CD14-positive monocyte (primary cell): ENCODE measurements at regions not wholly inside any gene's neighbourhood (a gene's known extent, or its start where the extent isn't known, plus 50 kb on each side); places are given as distances from the start of the nearest gene placed in this dataset.

Experiments used
- DNase-seq, 3 donors: peaks; one replicate each; pipeline ENCODE4 v3.0.0-alpha.2; 2011 to 2022
- H2AFZ ChIP-seq: 2 replicates; pipeline ENCODE4 v1.6.0; 2012; ENCODE audit warnings: mild to moderate bottlenecking, low read depth, low read length, inconsistent platforms; ENCODE audit not compliant: insufficient read depth, poor library complexity, severe bottlenecking
- H3K27ac ChIP-seq, 2 donors: 1 replicate in 1 of 2; 2 replicates in 1 of 2; pipeline ENCODE4 v1.5.1; 2012 to 2013; ENCODE audit warnings: low read length in 2 of 2, control low read depth in 1 of 2, inconsistent platforms in 1 of 2, low read depth in 1 of 2, mild to moderate bottlenecking in 1 of 2
- H3K27me3 ChIP-seq, 2 donors: one replicate each; pipeline versions ENCODE4 v1.6.0 to v1.6.1; 2011 to 2013; ENCODE audit warnings: low read length in 2 of 2; ENCODE audit not compliant: control insufficient read depth in 2 of 2, insufficient read depth in 2 of 2
- H3K36me3 ChIP-seq, 2 donors: replicated peaks in 1 of 2; 1 replicate in 1 of 2; 2 replicates in 1 of 2; pipeline versions ENCODE4 v1.5.1 to v1.6.1; 2012 to 2013; ENCODE audit warnings: low read length in 2 of 2, control low read depth in 1 of 2, inconsistent platforms in 1 of 2, mild to moderate bottlenecking in 1 of 2; ENCODE audit not compliant: insufficient read depth in 2 of 2, control insufficient read depth in 1 of 2
- H3K4me1 ChIP-seq, 2 donors: 1 replicate in 1 of 2; 2 replicates in 1 of 2; pipeline versions ENCODE4 v1.5.1 to v1.6.1; 2012 to 2013; ENCODE audit warnings: low read length in 2 of 2, control low read depth in 1 of 2, inconsistent platforms in 1 of 2, mild to moderate bottlenecking in 1 of 2, moderate library complexity in 1 of 2; ENCODE audit not compliant: insufficient read depth in 2 of 2, control insufficient read depth in 1 of 2
- H3K4me2 ChIP-seq: replicated peaks from 2 replicates; pipeline ENCODE3; 2012; ENCODE audit warnings: low read length, moderate library complexity, mild to moderate bottlenecking; ENCODE audit not compliant: poor library complexity, severe bottlenecking; ENCODE audit errors: extremely low read depth
- H3K4me3 ChIP-seq, 3 experiments: fragments of 200-600 bp in 1 of 3; sonication (generic) in 1 of 3; replicated peaks in 1 of 3; 1 replicate in 2 of 3; 2 replicates in 1 of 3; pipeline ENCODE4 v1.5.1; 2011 to 2013; ENCODE audit warnings: low read length in 3 of 3, mild to moderate bottlenecking in 3 of 3, control low read depth in 2 of 3, low read depth in 2 of 3, inconsistent platforms in 1 of 3, moderate library complexity in 1 of 3
- H3K79me2 ChIP-seq: 2 replicates; pipeline ENCODE4 v1.6.0; 2012; ENCODE audit warnings: mild to moderate bottlenecking, control low read depth, inconsistent platforms, low read length, moderate library complexity; ENCODE audit not compliant: insufficient read depth
- H3K9ac ChIP-seq: 2 replicates; pipeline ENCODE4 v1.6.0; 2017; ENCODE audit warnings: low read length, mild to moderate bottlenecking; ENCODE audit not compliant: insufficient read depth, poor library complexity, severe bottlenecking
- H3K9me3 ChIP-seq, 2 donors: replicated peaks in 1 of 2; 1 replicate in 1 of 2; 2 replicates in 1 of 2; pipeline versions ENCODE4 v1.5.1 to v1.6.1; 2012 to 2013; ENCODE audit warnings: low read length in 2 of 2, control low read depth in 1 of 2; ENCODE audit not compliant: control insufficient read depth in 1 of 2, insufficient read depth in 1 of 2
- H4K20me1 ChIP-seq: 2 replicates; pipeline ENCODE4 v1.6.0; 2012; ENCODE audit warnings: mild to moderate bottlenecking, low read length, control low read depth, moderate library complexity; ENCODE audit not compliant: insufficient read depth
- H3K27ac Mint-ChIP-seq, 7 donors: one replicate each; pipeline ENCODE4 v1.8.0; 2020; ENCODE audit warnings: mild to moderate bottlenecking in 7 of 7, mixed read lengths in 7 of 7, moderate library complexity in 6 of 7, inconsistent platforms in 2 of 7
- H3K27me3 Mint-ChIP-seq, 3 donors: one replicate each; pipeline ENCODE4 v1.8.0; 2021 to 2022; ENCODE audit warnings: low read depth in 3 of 3, mild to moderate bottlenecking in 3 of 3, mixed read lengths in 3 of 3, moderate library complexity in 3 of 3, inconsistent platforms in 1 of 3
- H3K36me3 Mint-ChIP-seq, 2 donors: one replicate each; pipeline ENCODE4 v1.8.0; 2020; ENCODE audit warnings: mixed read lengths in 2 of 2, inconsistent platforms in 1 of 2, mild to moderate bottlenecking in 1 of 2
- H3K4me1 Mint-ChIP-seq: one replicate; pipeline ENCODE4 v1.8.0; 2020; ENCODE audit warnings: mild to moderate bottlenecking, mixed read lengths
- H3K4me3 Mint-ChIP-seq, 2 donors: one replicate each; pipeline ENCODE4 v1.8.0; 2020; ENCODE audit warnings: mild to moderate bottlenecking in 2 of 2, mixed read lengths in 2 of 2, moderate library complexity in 1 of 2
- H3K9me3 Mint-ChIP-seq, 7 donors: one replicate each; pipeline ENCODE4 v1.8.0; 2020 to 2022; ENCODE audit warnings: mixed read lengths in 7 of 7, mild to moderate bottlenecking in 6 of 7, moderate library complexity in 6 of 7, inconsistent platforms in 2 of 7
- CTCF ChIP-seq: fragments of 200-600 bp; IDR thresholded peaks from one replicate; pipeline ENCODE4 v1.8.0; 2022; ENCODE audit warnings: antibody characterized with exemption, mild to moderate bottlenecking
- WGBS: methylation state at CpG from one replicate; pipeline ENCODE4 v1.1.5; 2013; ENCODE audit warnings: missing lambda C conversion rate; ENCODE audit not compliant: insufficient coverage; 5-methylcytosine and 5-hydroxymethylcytosine counted together
- intact Hi-C, 2 donors: fragments of 100-400 bp; cut with micrococcal nuclease; formaldehyde crosslinking; loops; one replicate each; pipeline versions ENCODE4 v1.15.0 to v1.15.1; 2023

GRCh38 chr7:13656330-13656729 lies 333.1 kb downstream of the ETV1 start:
- Histone ChIP-seq H3K79me2 (no peaks in the 10 kb centered on the region), H3K27me3 (no peaks in the 10 kb centered on the region), H3K4me3 (no peak overlapping the region), H3K9me3 (peaks cover 0 to 4% of the 10 kb centered on the region in 2 donors), H2AFZ (no peak overlapping the region), H4K20me1 (no peaks in the 10 kb centered on the region), H3K4me2 (no peak overlapping the region), H3K27ac (no peak overlapping the region), H3K36me3 (no peaks in the 10 kb centered on the region), H3K9ac (no peak overlapping the region), H3K4me1 (no peaks in the 10 kb centered on the region)
- WGBS: no CpG with 5 or more reads among the region's 1 CpG
- Mint-ChIP-seq H3K36me3 (no peaks in the 10 kb centered on the region), H3K4me3 (no peak overlapping the region), H3K4me1 (no peaks in the 10 kb centered on the region), H3K27me3 (no peaks in the 10 kb centered on the region), H3K27ac (no peak overlapping the region), H3K9me3 (peaks cover 2 to 6% (median 4%) of the 10 kb centered on the region in 7 donors)
- intact Hi-C loops: no loop called here
- no peak for DNase-seq
- no peak for TF ChIP-seq CTCF

- DNase-seq: no peak
- H3K4me1 ChIP-seq: no peaks in the 10 kb centered on the region
- H3K4me3 ChIP-seq: no peak overlapping the region
- H3K27ac ChIP-seq: no peak overlapping the region
- H3K27ac Mint-ChIP-seq: no peak overlapping the region
- no peak overlapping the region for H3K9ac ChIP-seq
- H3K9me3 ChIP-seq: peaks cover 16 to 19% of the 10 kb centered on the region in 2 donors
- H3K9me3 Mint-ChIP-seq: peaks cover 6 to 24% (median 16%) of the 10 kb centered on the region in 7 donors
- WGBS: 85% methylated on average over 5 of the region's 6 CpGs
- TF ChIP-seq CTCF: no peak
- H3K4me2 ChIP-seq: no peak overlapping the region
- no peaks in the 10 kb centered on the region for H3K27me3 ChIP-seq
- H3K27me3 Mint-ChIP-seq: no peaks in the 10 kb centered on the region
- H3K79me2 ChIP-seq: no peaks in the 10 kb centered on the region
- H3K4me1 Mint-ChIP-seq: no peaks in the 10 kb centered on the region
- H3K36me3 ChIP-seq: no peaks in the 10 kb centered on the region
- no peak overlapping the region for H2AFZ ChIP-seq
- intact Hi-C loops: no loop called here
- H4K20me1 ChIP-seq: no peaks in the 10 kb centered on the region
- no peaks in the 10 kb centered on the region for H3K36me3 Mint-ChIP-seq
- H3K4me3 Mint-ChIP-seq: no peak overlapping the region
Measured at GRCh38 chr7:13673290-13673689, 316.2 kb downstream of the ETV1 start.
